ENCODE measurements at regions not wholly inside any gene's neighbourhood (a gene's known extent, or its start where the extent isn't known, plus 50 kb on each side); places are given as distances from the start of the nearest gene placed in this dataset.

DNA sequence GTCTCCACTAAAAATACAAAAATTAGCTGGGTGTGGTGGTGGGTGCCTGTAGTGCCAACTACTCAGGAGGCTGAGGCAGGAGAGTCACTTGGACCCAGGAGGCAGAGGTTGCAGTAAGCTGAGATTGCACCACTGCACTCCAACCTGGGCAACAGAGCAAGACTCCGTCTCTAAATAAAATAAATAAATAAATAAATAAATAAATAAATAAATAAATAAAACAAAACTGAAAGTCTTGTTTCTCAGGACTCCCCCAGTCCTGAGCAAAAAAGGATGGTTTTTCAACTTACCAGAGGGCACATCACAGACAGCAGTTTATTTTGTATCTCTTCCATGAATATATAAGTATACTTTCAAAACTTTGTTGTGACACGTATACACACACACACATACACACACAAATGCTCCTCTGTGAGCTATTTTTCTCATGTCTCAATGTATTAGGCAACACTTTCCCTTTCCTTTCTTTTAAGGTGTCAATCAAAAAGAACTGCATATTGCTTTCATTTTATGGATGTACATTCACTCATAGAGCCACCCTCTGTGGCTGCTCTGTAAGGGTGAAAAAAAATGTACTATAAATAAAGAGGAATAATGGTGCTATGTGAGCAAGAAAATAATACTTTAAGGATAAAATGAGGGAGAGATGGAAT lies 54.8 kb upstream of the MITF start:
- no peaks in the 10 kb centered on the region for H3K9me3 ChIP-seq (replicated peaks; ENCODE audit: control insufficient read depth, insufficient read depth, low read length)
- no peaks in the 10 kb centered on the region for H3K36me3 ChIP-seq (ENCODE audit: control insufficient read depth in 2 of 2, extremely low read depth in 1 of 2, insufficient read depth in 2 of 2, low read length in 2 of 2)
- no peak overlapping the region for H3K9ac ChIP-seq (replicated peaks; ENCODE audit: extremely low read depth, insufficient read depth, low read length)
- H3K27ac ChIP-seq (ENCODE audit: insufficient read depth, low read depth, low read length) = no peak overlapping the region
- H3K4me2 ChIP-seq (ENCODE audit: insufficient read depth, low read length) = no peak overlapping the region
- dilution Hi-C loops (cut with MboI; ENCODE audit: extremely low pct_ligation_motif_present, low sequenced_read_pairs) (no loop called here), intact Hi-C loops (cut with micrococcal nuclease) (no loop called here)
- CTCF ChIA-PET = no interaction called here
- no peak for FAIRE-seq
- H3K27me3 ChIP-seq (ENCODE audit: control insufficient read depth in 2 of 2, insufficient read depth in 2 of 2, low read length in 2 of 2) = peaks cover 8 to 12% of the 10 kb centered on the region in 2 experiments
- no peaks in the 10 kb centered on the region for H4K20me1 ChIP-seq (replicated peaks; ENCODE audit: control insufficient read depth, extremely low read depth, insufficient read depth, low read length)
- no TSS peak for BruUV-seq (replicated peaks)
- no peaks in the 10 kb centered on the region for H3K79me2 ChIP-seq (ENCODE audit: control insufficient read depth, insufficient read depth, low read length)
- no peak for DNase-seq (ENCODE audit: low read depth, low spot score)
- POLR2A ChIA-PET = no interaction called here
- no peaks in the 10 kb centered on the region for H3K4me1 ChIP-seq (ENCODE audit: control insufficient read depth, extremely low read depth, insufficient read depth, low read length)
- H3K4me3 ChIP-seq (replicated peaks in 1 of 3; ENCODE audit: insufficient read depth in 1 of 3, low read depth in 1 of 3, low read length in 3 of 3) = no peak overlapping the region
- H3K9me1 ChIP-seq (replicated peaks; ENCODE audit: control insufficient read depth, extremely low read depth, insufficient read depth, low read length) = no peaks in the 10 kb centered on the region
- no peak for TF ChIP-seq JUN (IDR thresholded peaks at IDR 0.05; ENCODE audit: borderline replicate concordance, insufficient read depth, insufficient read length, low read depth)
- TF ChIP-seq EZH2 (IDR thresholded peaks at IDR 0.05; ENCODE audit: borderline replicate concordance, low read depth, low read length, severe bottlenecking) = no peak
- TF ChIP-seq FOS (IDR thresholded peaks at IDR 0.05; ENCODE audit: borderline replicate concordance, insufficient read depth, low read length) = no peak
- TF ChIP-seq, protein P1, sequence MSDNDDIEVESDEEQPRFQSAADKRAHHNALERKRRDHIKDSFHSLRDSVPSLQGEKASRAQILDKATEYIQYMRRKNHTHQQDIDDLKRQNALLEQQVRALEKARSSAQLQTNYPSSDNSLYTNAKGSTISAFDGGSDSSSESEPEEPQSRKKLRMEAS (IDR thresholded peaks at IDR 0.05; ENCODE audit: insufficient read depth, insufficient read length) = no peak
- TF ChIP-seq MYC (IDR thresholded peaks at IDR 0.05; ENCODE audit: low read depth, low read length) = no peak
- no peak for TF ChIP-seq POLR2AphosphoS5 (IDR thresholded peaks at IDR 0.05; ENCODE audit: insufficient read depth, low read depth, low read length)
- no peak for TF ChIP-seq GATA2 (IDR thresholded peaks at IDR 0.05; ENCODE audit: insufficient read depth, insufficient read length, low read depth, low read length)
- no peak for TF ChIP-seq POLR2A (IDR thresholded peaks at IDR 0.05; ENCODE audit: low read depth, low read length)
- TF ChIP-seq, protein P2, sequence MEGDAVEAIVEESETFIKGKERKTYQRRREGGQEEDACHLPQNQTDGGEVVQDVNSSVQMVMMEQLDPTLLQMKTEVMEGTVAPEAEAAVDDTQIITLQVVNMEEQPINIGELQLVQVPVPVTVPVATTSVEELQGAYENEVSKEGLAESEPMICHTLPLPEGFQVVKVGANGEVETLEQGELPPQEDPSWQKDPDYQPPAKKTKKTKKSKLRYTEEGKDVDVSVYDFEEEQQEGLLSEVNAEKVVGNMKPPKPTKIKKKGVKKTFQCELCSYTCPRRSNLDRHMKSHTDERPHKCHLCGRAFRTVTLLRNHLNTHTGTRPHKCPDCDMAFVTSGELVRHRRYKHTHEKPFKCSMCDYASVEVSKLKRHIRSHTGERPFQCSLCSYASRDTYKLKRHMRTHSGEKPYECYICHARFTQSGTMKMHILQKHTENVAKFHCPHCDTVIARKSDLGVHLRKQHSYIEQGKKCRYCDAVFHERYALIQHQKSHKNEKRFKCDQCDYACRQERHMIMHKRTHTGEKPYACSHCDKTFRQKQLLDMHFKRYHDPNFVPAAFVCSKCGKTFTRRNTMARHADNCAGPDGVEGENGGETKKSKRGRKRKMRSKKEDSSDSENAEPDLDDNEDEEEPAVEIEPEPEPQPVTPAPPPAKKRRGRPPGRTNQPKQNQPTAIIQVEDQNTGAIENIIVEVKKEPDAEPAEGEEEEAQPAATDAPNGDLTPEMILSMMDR (IDR thresholded peaks at IDR 0.05; ENCODE audit: extremely low read depth in 1 of 2, insufficient read depth in 1 of 2, low read depth in 1 of 2, low read length in 2 of 2) = no peak
- H2AFZ ChIP-seq (ENCODE audit: low read depth, low read length) = no peak overlapping the region

Data from endothelial cell of umbilical vein (primary cell).